Neural progenitor cell (in vitro differentiated cells): ENCODE measurements at regions not wholly inside any gene's neighbourhood (a gene's known extent, or its start where the extent isn't known, plus 50 kb on each side); places are given as distances from the start of the nearest gene placed in this dataset.

Source experiments
- DNase-seq: peaks from one replicate; pipeline ENCODE4 v3.0.0-alpha.2; 2016; ENCODE audit warnings: low spot score
- H2AFZ ChIP-seq: fragments of 200-600 bp; sonication (generic); replicated peaks from 2 replicates; pipeline ENCODE4 v1.6.1; 2016; ENCODE audit warnings: antibody characterized with exemption
- H3F3A ChIP-seq: fragments of 200-600 bp; sonication (generic); 2 replicates; pipeline ENCODE4 v1.6.1; 2016; ENCODE audit warnings: antibody characterized with exemption, low read depth
- H3K27ac ChIP-seq: fragments of 200-600 bp; sonication (generic); 2 replicates; pipeline ENCODE4 v1.5.1; 2016; ENCODE audit warnings: mild to moderate bottlenecking
- H3K27me3 ChIP-seq: fragments of 200-600 bp; sonication (generic); 2 replicates; pipeline ENCODE4 v1.6.1; 2016; ENCODE audit warnings: mild to moderate bottlenecking, moderate library complexity
- H3K36me3 ChIP-seq: fragments of 200-600 bp; sonication (generic); 2 replicates; pipeline ENCODE4 v1.5.1; 2016
- H3K4me1 ChIP-seq: fragments of 200-600 bp; sonication (generic); 2 replicates; pipeline ENCODE4 v1.6.1; 2016; ENCODE audit warnings: mixed run types
- H3K4me2 ChIP-seq: fragments of 200-600 bp; sonication (generic); 2 replicates; pipeline ENCODE4 v1.6.1; 2016
- H3K4me3 ChIP-seq: fragments of 200-600 bp; sonication (generic); 2 replicates; pipeline ENCODE4 v1.5.1; 2016
- H3K79me2 ChIP-seq: fragments of 200-600 bp; sonication (generic); 2 replicates; pipeline ENCODE4 v1.6.1; 2016; ENCODE audit warnings: low read depth
- H3K9ac ChIP-seq: fragments of 200-600 bp; sonication (generic); 2 replicates; pipeline ENCODE4 v1.6.1; 2016
- H3K9me3 ChIP-seq: fragments of 200-600 bp; sonication (generic); 2 replicates; pipeline ENCODE4 v1.5.1; 2016; ENCODE audit warnings: low read depth
- H4K20me1 ChIP-seq: fragments of 200-600 bp; sonication (generic); 2 replicates; pipeline ENCODE4 v1.6.1; 2016; ENCODE audit warnings: low read depth
- H3K27ac Mint-ChIP-seq: 3 replicates; pipeline ENCODE4 v1.8.0; 2021; ENCODE audit warnings: mixed read lengths
- H3K27me3 Mint-ChIP-seq: 2 replicates; pipeline ENCODE4 v1.8.0; 2022; ENCODE audit warnings: low read depth, mild to moderate bottlenecking, inconsistent platforms, moderate library complexity, mixed read lengths; ENCODE audit not compliant: insufficient read depth
- H3K36me3 Mint-ChIP-seq: 3 replicates; pipeline ENCODE4 v1.8.0; 2021; ENCODE audit warnings: mixed read lengths
- H3K4me1 Mint-ChIP-seq: 3 replicates; pipeline ENCODE4 v1.8.0; 2021; ENCODE audit warnings: mixed read lengths
- H3K4me3 Mint-ChIP-seq: 3 replicates; pipeline ENCODE4 v1.8.0; 2021; ENCODE audit warnings: mild to moderate bottlenecking, moderate library complexity, mixed read lengths
- H3K9me3 Mint-ChIP-seq: 3 replicates; pipeline ENCODE4 v1.8.0; 2020; ENCODE audit warnings: mixed read lengths
- CTCF ChIP-seq: fragments of 200-600 bp; sonication (generic); IDR thresholded peaks from 2 replicates; pipeline ENCODE4 v1.5.1; 2017; ENCODE audit warnings: antibody characterized with exemption, mild to moderate bottlenecking
- EZH2 ChIP-seq: fragments of 200-600 bp; sonication (generic); IDR thresholded peaks from 2 replicates; pipeline ENCODE4 v1.6.1; 2017; ENCODE audit warnings: antibody characterized with exemption, mild to moderate bottlenecking, moderate library complexity
- EZH2phosphoT487 ChIP-seq: fragments of 200-600 bp; sonication (generic); IDR thresholded peaks from 2 replicates; pipeline ENCODE4 v1.6.1; 2017; ENCODE audit warnings: antibody characterized with exemption

- no peak overlapping the region for H3K27ac Mint-ChIP-seq
- H3K4me3 Mint-ChIP-seq: no peak overlapping the region
- H4K20me1 ChIP-seq: no peaks in the 10 kb centered on the region
- DNase-seq: no peak
- H3K9ac ChIP-seq: no peak overlapping the region
- H3K36me3 ChIP-seq: no peaks in the 10 kb centered on the region
- peaks cover 18% of the 10 kb centered on the region for H3K4me1 ChIP-seq
- H3K4me1 Mint-ChIP-seq: peaks cover 20% of the 10 kb centered on the region
- no peaks in the 10 kb centered on the region for H3K27me3 ChIP-seq
- no peaks in the 10 kb centered on the region for H3K9me3 Mint-ChIP-seq
- no peaks in the 10 kb centered on the region for H3K27me3 Mint-ChIP-seq
- H3K79me2 ChIP-seq: no peaks in the 10 kb centered on the region
- no peak for TF ChIP-seq EZH2
- no peak for TF ChIP-seq EZH2phosphoT487
- TF ChIP-seq CTCF: no peak
- no peaks in the 10 kb centered on the region for H3K36me3 Mint-ChIP-seq
- no peak overlapping the region for H3K27ac ChIP-seq
- H2AFZ ChIP-seq: no peak overlapping the region
- H3K4me3 ChIP-seq: no peak overlapping the region
- H3F3A ChIP-seq: no peaks in the 10 kb centered on the region
- no peaks in the 10 kb centered on the region for H3K9me3 ChIP-seq
- no peak overlapping the region for H3K4me2 ChIP-seq
Observed at GRCh38 chr11:112630496-112630895, 330.7 kb upstream of the NCAM1 start.

- Mint-ChIP-seq H3K4me3 (no peak overlapping the region), H3K27me3 (no peaks in the 10 kb centered on the region), H3K9me3 (no peaks in the 10 kb centered on the region), H3K4me1 (peaks cover 20% of the 10 kb centered on the region), H3K36me3 (no peaks in the 10 kb centered on the region), H3K27ac (no peak overlapping the region)
- H3K4me3 ChIP-seq: no peak overlapping the region
- no peaks in the 10 kb centered on the region for H3F3A ChIP-seq
- TF ChIP-seq EZH2phosphoT487 (no peak), EZH2 (no peak), CTCF (no peak)
- H3K27me3 ChIP-seq: no peaks in the 10 kb centered on the region
- no peaks in the 10 kb centered on the region for H3K36me3 ChIP-seq
- H3K9me3 ChIP-seq: no peaks in the 10 kb centered on the region
- H3K79me2 ChIP-seq: no peaks in the 10 kb centered on the region
- no peak overlapping the region for H3K27ac ChIP-seq
- H3K9ac ChIP-seq: no peak overlapping the region
- no peak overlapping the region for H3K4me2 ChIP-seq
- no peak for DNase-seq
- no peak overlapping the region for H2AFZ ChIP-seq
- H3K4me1 ChIP-seq: peaks cover 11% of the 10 kb centered on the region
- no peaks in the 10 kb centered on the region for H4K20me1 ChIP-seq
Observed at GRCh38 chr11:112631333-112631732, 329.9 kb upstream of the NCAM1 start.

GRCh38 chr11:112632866-112633505 lies 328.2 kb upstream of the NCAM1 start:
- Histone ChIP-seq H2AFZ (no peak overlapping the region), H3K9ac (no peak overlapping the region), H3K4me1 (peaks cover 11% of the 10 kb centered on the region), H4K20me1 (no peaks in the 10 kb centered on the region), H3K4me3 (no peak overlapping the region), H3K79me2 (no peaks in the 10 kb centered on the region), H3K4me2 (no peak overlapping the region), H3K27ac (no peak overlapping the region), H3F3A (no peaks in the 10 kb centered on the region), H3K36me3 (no peaks in the 10 kb centered on the region), H3K27me3 (no peaks in the 10 kb centered on the region), H3K9me3 (peaks cover 5% of the 10 kb centered on the region)
- TF ChIP-seq CTCF: no peak
- Mint-ChIP-seq H3K27ac (no peak overlapping the region), H3K36me3 (no peaks in the 10 kb centered on the region), H3K4me3 (no peak overlapping the region), H3K27me3 (no peaks in the 10 kb centered on the region), H3K4me1 (peaks cover 22% of the 10 kb centered on the region), H3K9me3 (no peaks in the 10 kb centered on the region)
- DNase-seq: no peak
